Kidney epithelial cell (primary cell): ENCODE measurements at regions not wholly inside any gene's neighbourhood (a gene's known extent, or its start where the extent isn't known, plus 50 kb on each side); places are given as distances from the start of the nearest gene placed in this dataset.
A peak's percentile ranks its signal among the peaks of the same experiment; 100 is the strongest.

Source experiments
- DNase-seq: peaks from one replicate; pipeline ENCODE4 v3.0.0-alpha.2; 2010; ENCODE audit warnings: low read depth
- H3K27me3 ChIP-seq: 2 replicates; pipeline ENCODE4 v1.6.0; 2011; ENCODE audit warnings: low read length; ENCODE audit not compliant: control insufficient read depth, insufficient read depth
- H3K36me3 ChIP-seq: 2 replicates; pipeline ENCODE4 v1.5.1; 2011; ENCODE audit warnings: low read length; ENCODE audit not compliant: control insufficient read depth, insufficient read depth
- H3K4me3 ChIP-seq: 2 replicates; pipeline ENCODE4 v1.5.1; 2011; ENCODE audit warnings: low read depth, mild to moderate bottlenecking, control low read depth, low read length
- TF ChIP-seq, protein P1 (sequence below): IDR thresholded peaks from 2 replicates; pipeline ENCODE4 v1.5.1; 2011; ENCODE audit warnings: mild to moderate bottlenecking, moderate library complexity, low read length, control low read depth, inconsistent platforms; ENCODE audit not compliant: insufficient read depth, poor library complexity, severe bottlenecking

DNA sequence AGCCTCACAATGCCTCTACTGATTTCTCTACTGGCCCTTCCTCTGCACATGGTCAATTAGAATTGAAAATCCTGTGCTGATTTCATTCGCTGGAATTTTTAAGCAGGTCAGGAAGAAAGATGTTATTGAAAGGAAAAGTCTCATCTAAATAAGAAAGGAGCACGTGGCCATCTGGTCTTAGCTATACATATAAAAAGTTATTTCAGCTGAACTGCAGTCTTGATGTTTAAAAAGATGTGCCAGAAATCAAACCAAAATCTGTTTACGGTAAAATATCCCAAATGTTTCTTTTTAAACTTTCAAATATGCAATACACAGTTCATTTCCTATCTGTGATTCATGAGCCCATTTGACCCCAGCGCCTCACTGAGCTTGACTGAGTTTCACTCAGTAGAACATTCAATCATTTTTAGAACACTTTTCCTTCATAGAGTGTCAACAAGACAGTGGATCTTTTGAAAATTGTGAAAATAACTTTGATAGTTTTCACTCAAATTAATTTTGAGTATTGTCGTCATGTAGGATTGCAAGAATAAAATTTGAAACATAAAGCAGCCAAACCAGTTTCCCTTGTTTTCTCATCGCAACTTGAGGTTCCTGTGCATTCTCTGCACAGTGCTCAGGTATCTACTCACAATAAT lies 293.6 kb downstream of the PTPRC start:
- no peak for DNase-seq
- no peaks in the 10 kb centered on the region for H3K36me3 ChIP-seq
- TF ChIP-seq, protein P1, sequence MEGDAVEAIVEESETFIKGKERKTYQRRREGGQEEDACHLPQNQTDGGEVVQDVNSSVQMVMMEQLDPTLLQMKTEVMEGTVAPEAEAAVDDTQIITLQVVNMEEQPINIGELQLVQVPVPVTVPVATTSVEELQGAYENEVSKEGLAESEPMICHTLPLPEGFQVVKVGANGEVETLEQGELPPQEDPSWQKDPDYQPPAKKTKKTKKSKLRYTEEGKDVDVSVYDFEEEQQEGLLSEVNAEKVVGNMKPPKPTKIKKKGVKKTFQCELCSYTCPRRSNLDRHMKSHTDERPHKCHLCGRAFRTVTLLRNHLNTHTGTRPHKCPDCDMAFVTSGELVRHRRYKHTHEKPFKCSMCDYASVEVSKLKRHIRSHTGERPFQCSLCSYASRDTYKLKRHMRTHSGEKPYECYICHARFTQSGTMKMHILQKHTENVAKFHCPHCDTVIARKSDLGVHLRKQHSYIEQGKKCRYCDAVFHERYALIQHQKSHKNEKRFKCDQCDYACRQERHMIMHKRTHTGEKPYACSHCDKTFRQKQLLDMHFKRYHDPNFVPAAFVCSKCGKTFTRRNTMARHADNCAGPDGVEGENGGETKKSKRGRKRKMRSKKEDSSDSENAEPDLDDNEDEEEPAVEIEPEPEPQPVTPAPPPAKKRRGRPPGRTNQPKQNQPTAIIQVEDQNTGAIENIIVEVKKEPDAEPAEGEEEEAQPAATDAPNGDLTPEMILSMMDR: no peak
- H3K27me3 ChIP-seq: no peaks in the 10 kb centered on the region
- peak overlapping the region; percentile 1 for H3K4me3 ChIP-seq

DNA sequence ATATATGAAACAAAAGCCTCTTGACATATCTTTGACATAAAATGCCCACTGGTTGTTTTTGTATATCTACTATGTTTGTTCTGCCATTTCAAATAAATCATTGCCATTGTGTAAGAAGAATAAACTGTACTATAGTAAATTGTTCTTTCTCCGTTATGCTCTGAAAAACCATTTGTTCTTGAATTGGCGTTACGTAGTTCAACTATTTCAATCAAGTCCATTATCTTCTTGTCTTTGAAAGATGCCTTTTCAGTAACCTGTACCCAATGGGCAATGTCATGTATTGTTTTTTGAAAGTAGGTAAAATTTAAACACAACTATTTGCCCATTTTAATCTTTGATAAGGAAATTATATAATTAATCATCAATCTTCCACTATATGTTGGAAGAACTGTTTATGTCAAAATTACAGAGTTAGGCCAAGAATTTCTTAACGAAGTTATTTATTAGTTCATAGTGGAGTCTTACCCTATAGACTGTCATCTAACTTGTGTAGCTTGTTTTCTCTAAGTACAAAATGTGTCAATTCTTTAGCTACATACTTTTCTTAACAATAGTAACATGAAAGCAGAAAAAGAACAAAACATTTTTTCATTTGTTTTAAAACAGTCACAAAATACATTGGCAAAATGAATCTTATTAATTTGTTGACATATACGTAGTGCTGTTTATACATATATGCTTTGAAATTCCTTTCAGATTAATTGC lies 294.8 kb downstream of the PTPRC start:
- TF ChIP-seq, protein P1: no peak
- DNase-seq: no peak
- Histone ChIP-seq H3K4me3 (peak overlapping the region; percentile 94), H3K36me3 (no peaks in the 10 kb centered on the region), H3K27me3 (no peaks in the 10 kb centered on the region)

DNA sequence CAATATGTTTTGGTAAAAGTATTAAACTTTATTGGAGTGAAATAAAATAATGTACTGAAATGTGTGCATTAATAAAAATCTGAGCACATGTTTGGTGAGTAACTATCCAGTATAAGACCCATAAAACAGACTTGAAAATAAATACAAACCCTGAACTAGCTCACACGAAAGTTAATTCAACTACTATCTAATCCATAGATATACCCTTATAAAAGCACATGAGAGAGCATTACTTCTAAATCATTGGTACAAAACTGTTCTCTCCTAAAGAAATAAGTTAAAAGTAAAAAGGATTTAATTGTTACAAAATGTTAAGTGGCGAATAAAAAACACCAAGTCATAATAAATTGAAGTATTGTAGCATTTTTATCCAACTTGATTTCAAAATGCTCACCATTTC lies 295.6 kb downstream of the PTPRC start:
- no peaks in the 10 kb centered on the region for H3K27me3 ChIP-seq
- H3K36me3 ChIP-seq: no peaks in the 10 kb centered on the region
- DNase-seq: no peak
- TF ChIP-seq, protein P1: no peak
- H3K4me3 ChIP-seq: peak overlapping the region; percentile 94

GRCh38 chr1:198934901-198935305 lies 296.1 kb downstream of the PTPRC start:
- no peak for DNase-seq
- no peaks in the 10 kb centered on the region for H3K36me3 ChIP-seq
- no peaks in the 10 kb centered on the region for H3K27me3 ChIP-seq
- peak overlapping the region; percentile 94 for H3K4me3 ChIP-seq
- TF ChIP-seq, protein P1: no peak

DNA sequence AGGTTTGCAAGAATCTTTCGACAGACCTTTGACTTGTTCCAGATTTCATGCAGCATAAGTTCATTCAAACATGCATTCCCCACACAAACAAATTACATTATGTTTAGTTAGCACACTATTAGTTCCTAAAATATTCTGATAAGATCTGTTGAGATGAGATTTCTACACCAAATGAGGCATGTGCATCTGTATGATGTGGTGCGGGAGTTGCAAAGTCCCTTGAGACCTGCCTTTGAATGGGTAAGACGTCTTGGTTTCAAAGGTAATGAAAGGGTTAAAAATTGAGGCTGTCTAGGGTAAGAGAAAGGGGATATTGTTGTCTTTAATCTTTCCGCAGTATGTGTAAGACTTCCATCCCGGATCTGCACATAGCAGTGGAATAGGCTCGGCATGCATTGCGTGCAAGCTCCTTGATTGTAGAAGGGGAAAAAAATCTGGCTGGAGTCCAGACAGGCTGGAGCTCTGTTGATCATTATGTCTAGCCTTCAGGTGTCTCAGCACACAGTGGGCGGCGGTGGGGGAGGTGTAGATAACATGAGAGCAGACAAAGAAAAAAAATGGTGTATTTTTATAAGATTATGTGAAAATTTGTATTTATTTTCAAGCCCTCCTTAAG lies 296.6 kb downstream of the PTPRC start:
- Histone ChIP-seq H3K36me3 (no peaks in the 10 kb centered on the region), H3K27me3 (no peaks in the 10 kb centered on the region), H3K4me3 (peak overlapping the region; percentile 94)
- TF ChIP-seq, protein P1: no peak
- peak; percentile 94 for DNase-seq
